HEK293 (cell line): ENCODE measurements at regions not wholly inside any gene's neighbourhood (a gene's known extent, or its start where the extent isn't known, plus 50 kb on each side); places are given as distances from the start of the nearest gene placed in this dataset.

Experiments used
- CTCF ChIA-PET: fragments of 350-600 bp; formaldehyde crosslinking; extraction: SDS; loops from one replicate; lab custom pipeline; 2021; ENCODE audit warnings: antibody characterized with exemption; lab: Yijun Ruan, JAX
- POLR2A ChIA-PET: fragments of 300-600 bp; formaldehyde crosslinking; extraction: SDS; loops from one replicate; lab custom pipeline; 2020; ENCODE audit warnings: antibody characterized with exemption, inconsistent platforms; lab: Yijun Ruan, JAX
- H3K27ac ChIP-seq: fragments of 200-500 bp; sonication (Bioruptor generic); 2 replicates; pipeline ENCODE4 v1.5.1; 2014; ENCODE audit warnings: low read depth, low read length, control low read depth, inconsistent platforms; ENCODE audit errors: extremely low read depth
- H3K36me3 ChIP-seq, 2 experiments: fragments of 200-500 bp in 1 of 2; sonication (Bioruptor generic) in 1 of 2; 1 replicate in 1 of 2; 2 replicates in 1 of 2; pipeline ENCODE4 v1.5.1; 2014 to 2017; ENCODE audit warnings: inconsistent platforms in 2 of 2, low read length in 2 of 2; ENCODE audit not compliant: control insufficient read depth in 2 of 2, insufficient read depth in 1 of 2
- H3K4me1 ChIP-seq: fragments of 200-500 bp; sonication (Bioruptor generic); 2 replicates; pipeline ENCODE4 v1.5.1; 2014; ENCODE audit warnings: mild to moderate bottlenecking, low read length, inconsistent platforms; ENCODE audit not compliant: control insufficient read depth, insufficient read depth
- H3K4me3 ChIP-seq: 2 replicates; pipeline ENCODE4 v1.5.1; 2011; ENCODE audit warnings: low read depth, mild to moderate bottlenecking, control low read depth, low read length, moderate library complexity
- H3K9me3 ChIP-seq: fragments of 200-500 bp; sonication (Bioruptor generic); 2 replicates; pipeline ENCODE4 v1.5.1; 2014; ENCODE audit warnings: low read depth, low read length, inconsistent platforms; ENCODE audit not compliant: control insufficient read depth, insufficient read depth
- KLF16 ChIP-seq: fragments of 450-650 bp; formaldehyde crosslinking; IDR thresholded peaks from 2 replicates; pipeline ENCODE4 v1.5.1; 2017; ENCODE audit warnings: missing biosample characterization, missing genetic modification characterization
- PATZ1 ChIP-seq: fragments of 450-650 bp; formaldehyde crosslinking; IDR thresholded peaks from 2 replicates; pipeline ENCODE4 v1.5.1; 2016; ENCODE audit warnings: missing biosample characterization, missing genetic modification characterization
- SALL2 ChIP-seq: fragments of 450-650 bp; formaldehyde crosslinking; IDR thresholded peaks from 2 replicates; pipeline ENCODE4 v1.5.0; 2017; ENCODE audit warnings: missing biosample characterization, mild to moderate bottlenecking, missing genetic modification characterization, borderline replicate concordance
- ZNF140 ChIP-seq: fragments of 450-650 bp; formaldehyde crosslinking; IDR thresholded peaks from 2 replicates; pipeline ENCODE4 v1.5.1; 2016; ENCODE audit warnings: missing biosample characterization, missing genetic modification characterization
- ZNF155 ChIP-seq: fragments of 450-650 bp; formaldehyde crosslinking; IDR thresholded peaks from 2 replicates; pipeline ENCODE4 v1.5.1; 2016; ENCODE audit warnings: missing biosample characterization, missing genetic modification characterization
- ZNF202 ChIP-seq: fragments of 450-650 bp; formaldehyde crosslinking; IDR thresholded peaks from 2 replicates; pipeline ENCODE4 v1.5.1; 2016; ENCODE audit warnings: missing biosample characterization, missing genetic modification characterization, borderline replicate concordance
- ZNF211 ChIP-seq: fragments of 450-650 bp; formaldehyde crosslinking; IDR thresholded peaks from 2 replicates; pipeline ENCODE4 v1.5.1; 2016; ENCODE audit warnings: low read depth, missing biosample characterization, missing genetic modification characterization
- ZNF214 ChIP-seq: fragments of 450-650 bp; formaldehyde crosslinking; IDR thresholded peaks from 2 replicates; pipeline ENCODE4 v1.5.1; 2017; ENCODE audit warnings: missing biosample characterization, mild to moderate bottlenecking, missing genetic modification characterization, borderline replicate concordance
- ZNF221 ChIP-seq: fragments of 450-650 bp; formaldehyde crosslinking; IDR thresholded peaks from 2 replicates; pipeline ENCODE4 v1.5.1; 2017; ENCODE audit warnings: missing biosample characterization, missing genetic modification characterization, borderline replicate concordance
- ZNF354C ChIP-seq: fragments of 450-650 bp; formaldehyde crosslinking; IDR thresholded peaks from 2 replicates; pipeline ENCODE4 v1.5.1; 2016; ENCODE audit warnings: missing biosample characterization, missing genetic modification characterization, low read depth, borderline replicate concordance
- ZNF513 ChIP-seq: fragments of 450-650 bp; IDR thresholded peaks from 2 replicates; pipeline ENCODE4 v1.5.1; 2018; ENCODE audit warnings: missing biosample characterization, missing genetic modification characterization
- ZNF521 ChIP-seq: fragments of 450-650 bp; formaldehyde crosslinking; IDR thresholded peaks from 2 replicates; pipeline ENCODE4 v1.5.1; 2017; ENCODE audit warnings: missing biosample characterization, mild to moderate bottlenecking, missing genetic modification characterization
- ZNF658 ChIP-seq: fragments of 450-650 bp; formaldehyde crosslinking; IDR thresholded peaks from 2 replicates; pipeline ENCODE4; 2016; ENCODE audit warnings: missing biosample characterization, missing genetic modification characterization
- ZNF791 ChIP-seq: fragments of 450-650 bp; formaldehyde crosslinking; IDR thresholded peaks from 2 replicates; pipeline ENCODE4 v1.5.1; 2016; ENCODE audit warnings: missing biosample characterization, missing genetic modification characterization
- ZSCAN18 ChIP-seq: fragments of 450-650 bp; formaldehyde crosslinking; IDR thresholded peaks from 2 replicates; pipeline ENCODE4 v1.5.1; 2016; ENCODE audit warnings: missing biosample characterization, missing genetic modification characterization
- TF ChIP-seq, protein P1 (sequence below): fragments of 450-650 bp; formaldehyde crosslinking; IDR thresholded peaks from 2 replicates; pipeline ENCODE4 v1.5.1; 2016; ENCODE audit warnings: missing biosample characterization, missing genetic modification characterization, low read depth
- TF ChIP-seq, protein P2 (sequence below): fragments of 450-650 bp; formaldehyde crosslinking; IDR thresholded peaks from 2 replicates; pipeline ENCODE4 v1.5.1; 2016; ENCODE audit warnings: missing biosample characterization, missing genetic modification characterization
- TF ChIP-seq, protein P3 (sequence below): fragments of 450-650 bp; formaldehyde crosslinking; IDR thresholded peaks from 2 replicates; pipeline ENCODE4; 2016; ENCODE audit warnings: missing biosample characterization, missing genetic modification characterization

GRCh38 chr1:229170274-229170673, 100.6 kb upstream of the RAB4A start:
- H3K4me1 ChIP-seq = no peaks in the 10 kb centered on the region
- no peaks in the 10 kb centered on the region for H3K36me3 ChIP-seq
- H3K4me3 ChIP-seq = no peak overlapping the region
- no peak for TF ChIP-seq KLF16 (tag by site-specific recombination)
- no peak for TF ChIP-seq ZNF202
- TF ChIP-seq, protein P1, sequence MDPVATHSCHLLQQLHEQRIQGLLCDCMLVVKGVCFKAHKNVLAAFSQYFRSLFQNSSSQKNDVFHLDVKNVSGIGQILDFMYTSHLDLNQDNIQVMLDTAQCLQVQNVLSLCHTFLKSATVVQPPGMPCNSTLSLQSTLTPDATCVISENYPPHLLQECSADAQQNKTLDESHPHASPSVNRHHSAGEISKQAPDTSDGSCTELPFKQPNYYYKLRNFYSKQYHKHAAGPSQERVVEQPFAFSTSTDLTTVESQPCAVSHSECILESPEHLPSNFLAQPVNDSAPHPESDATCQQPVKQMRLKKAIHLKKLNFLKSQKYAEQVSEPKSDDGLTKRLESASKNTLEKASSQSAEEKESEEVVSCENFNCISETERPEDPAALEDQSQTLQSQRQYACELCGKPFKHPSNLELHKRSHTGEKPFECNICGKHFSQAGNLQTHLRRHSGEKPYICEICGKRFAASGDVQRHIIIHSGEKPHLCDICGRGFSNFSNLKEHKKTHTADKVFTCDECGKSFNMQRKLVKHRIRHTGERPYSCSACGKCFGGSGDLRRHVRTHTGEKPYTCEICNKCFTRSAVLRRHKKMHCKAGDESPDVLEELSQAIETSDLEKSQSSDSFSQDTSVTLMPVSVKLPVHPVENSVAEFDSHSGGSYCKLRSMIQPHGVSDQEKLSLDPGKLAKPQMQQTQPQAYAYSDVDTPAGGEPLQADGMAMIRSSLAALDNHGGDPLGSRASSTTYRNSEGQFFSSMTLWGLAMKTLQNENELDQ (tag by site-specific recombination) = no peak
- H3K27ac ChIP-seq = no peak overlapping the region
- ChIA-PET CTCF (interaction anchor here (0.7 to 1.4 kb wide), 2 partner anchors 9 to 58 kb away, joined by 3 read pairs; no protein-coding TSS in a partner anchor), POLR2A (no interaction called here)
- H3K9me3 ChIP-seq = no peaks in the 10 kb centered on the region

DNA sequence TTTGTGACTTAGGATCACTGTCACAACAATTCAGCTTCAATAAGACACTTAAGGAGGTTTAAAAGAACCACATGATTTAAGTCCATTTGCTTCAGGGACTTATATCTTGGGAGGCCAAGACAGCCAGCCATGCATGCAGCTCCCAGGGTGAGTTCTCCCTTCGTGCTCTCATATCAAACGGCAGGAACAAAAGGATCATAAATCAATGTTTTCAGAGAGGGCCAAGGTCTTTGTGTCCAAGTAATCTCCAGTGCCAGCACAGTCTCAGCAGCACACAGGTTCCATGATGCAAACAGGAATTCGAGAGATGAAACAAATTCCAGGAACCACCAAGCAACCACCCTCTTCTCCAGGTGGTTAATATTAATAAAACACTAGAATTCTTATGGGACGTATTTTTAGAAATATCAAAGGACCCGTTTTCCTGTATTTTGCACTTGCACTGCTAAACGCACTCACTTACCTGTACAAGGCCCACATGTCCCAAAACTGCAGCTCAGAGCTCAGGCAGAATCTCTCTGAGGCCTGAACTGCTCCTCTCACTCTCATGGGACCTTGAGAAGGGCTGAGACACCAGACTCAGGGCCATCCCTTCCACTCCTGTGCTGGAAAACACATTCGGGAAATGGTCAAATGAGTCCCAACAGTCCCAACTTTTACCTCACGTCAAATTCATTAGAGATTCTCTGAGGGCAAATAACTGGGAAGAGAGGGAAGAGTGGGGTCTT, 100.0 kb upstream of the RAB4A start:
- no peaks in the 10 kb centered on the region for H3K36me3 ChIP-seq
- no peaks in the 10 kb centered on the region for H3K9me3 ChIP-seq
- H3K4me1 ChIP-seq = no peaks in the 10 kb centered on the region
- POLR2A ChIA-PET = no interaction called here
- H3K4me3 ChIP-seq = no peak overlapping the region
- TF ChIP-seq ZNF221 (tag by site-specific recombination) (no peak), ZNF513 (tag by site-specific recombination) (no peak), ZNF155 (tag by site-specific recombination) (no peak), ZNF521 (tag by site-specific recombination) (no peak), PATZ1 (tag by site-specific recombination) (no peak), ZNF354C (no peak), ZNF791 (tag by site-specific recombination) (no peak), SALL2 (tag by site-specific recombination) (no peak), ZNF658 (tag by site-specific recombination) (no peak), ZNF140 (tag by site-specific recombination) (no peak), ZNF214 (no peak), ZSCAN18 (tag by site-specific recombination) (no peak), ZNF211 (no peak)
- TF ChIP-seq, protein P2, sequence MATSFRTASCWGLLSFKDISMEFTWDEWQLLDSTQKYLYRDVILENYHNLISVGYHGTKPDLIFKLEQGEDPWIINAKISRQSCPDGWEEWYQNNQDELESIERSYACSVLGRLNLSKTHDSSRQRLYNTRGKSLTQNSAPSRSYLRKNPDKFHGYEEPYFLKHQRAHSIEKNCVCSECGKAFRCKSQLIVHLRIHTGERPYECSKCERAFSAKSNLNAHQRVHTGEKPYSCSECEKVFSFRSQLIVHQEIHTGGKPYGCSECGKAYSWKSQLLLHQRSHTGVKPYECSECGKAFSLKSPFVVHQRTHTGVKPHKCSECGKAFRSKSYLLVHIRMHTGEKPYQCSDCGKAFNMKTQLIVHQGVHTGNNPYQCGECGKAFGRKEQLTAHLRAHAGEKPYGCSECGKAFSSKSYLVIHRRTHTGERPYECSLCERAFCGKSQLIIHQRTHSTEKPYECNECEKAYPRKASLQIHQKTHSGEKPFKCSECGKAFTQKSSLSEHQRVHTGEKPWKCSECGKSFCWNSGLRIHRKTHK (tag by site-specific recombination) = no peak
- TF ChIP-seq, protein P3, sequence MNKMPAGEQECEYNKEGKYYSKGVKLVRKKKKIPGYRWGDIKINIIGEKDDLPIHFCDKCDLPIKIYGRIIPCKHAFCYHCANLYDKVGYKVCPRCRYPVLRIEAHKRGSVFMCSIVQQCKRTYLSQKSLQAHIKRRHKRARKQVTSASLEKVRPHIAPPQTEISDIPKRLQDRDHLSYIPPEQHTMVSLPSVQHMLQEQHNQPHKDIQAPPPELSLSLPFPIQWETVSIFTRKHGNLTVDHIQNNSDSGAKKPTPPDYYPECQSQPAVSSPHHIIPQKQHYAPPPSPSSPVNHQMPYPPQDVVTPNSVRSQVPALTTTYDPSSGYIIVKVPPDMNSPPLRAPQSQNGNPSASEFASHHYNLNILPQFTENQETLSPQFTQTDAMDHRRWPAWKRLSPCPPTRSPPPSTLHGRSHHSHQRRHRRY (tag by site-specific recombination) = no peak
- H3K27ac ChIP-seq = no peak overlapping the region
- CTCF ChIA-PET = interaction anchor here (0.7 to 1.4 kb wide), 4 partner anchors 10 to 260 kb away, joined by 3 to 4 read pairs (median 4); no protein-coding TSS in a partner anchor
